GM12891 (cell line): ENCODE measurements at regions not wholly inside any gene's neighbourhood (a gene's known extent, or its start where the extent isn't known, plus 50 kb on each side); places are given as distances from the start of the nearest gene placed in this dataset.

Experiments
- DNase-seq: peaks from one replicate; pipeline ENCODE4 v3.0.0; 2011; ENCODE audit warnings: low spot score; ENCODE audit not compliant: insufficient read length
- FAIRE-seq: peaks from 2 replicates; lab custom pipeline; 2011; peaks lifted over from hg19 to GRCh38; lab: Jason Lieb, UNC
- PAX5 ChIP-seq: IDR thresholded peaks from 2 replicates; pipeline ENCODE4 v1.6.1; 2011; ENCODE audit warnings: low read length, moderate library complexity, mild to moderate bottlenecking; ENCODE audit not compliant: insufficient read depth, severe bottlenecking
- POLR2A ChIP-seq: IDR thresholded peaks from 2 replicates; pipeline ENCODE4 v1.6.1; 2011; ENCODE audit warnings: low read depth, low read length, control low read depth
- POLR2AphosphoS5 ChIP-seq: IDR thresholded peaks from 2 replicates; pipeline ENCODE4 v1.6.1; 2011; ENCODE audit warnings: low read depth, low read length, control low read depth
- POU2F2 ChIP-seq: IDR thresholded peaks from 2 replicates; pipeline ENCODE4 v1.6.1; 2011; ENCODE audit warnings: low read depth, mild to moderate bottlenecking, control low read depth, low read length, moderate library complexity
- SPI1 ChIP-seq: IDR thresholded peaks from 2 replicates; pipeline ENCODE4 v1.6.1; 2011; ENCODE audit warnings: low read depth, low read length, control low read depth
- TAF1 ChIP-seq: IDR thresholded peaks from 2 replicates; pipeline ENCODE4 v1.6.1; 2011; ENCODE audit warnings: low read depth, low read length, control low read depth

- FAIRE-seq, result no peak
- no peak for DNase-seq
- TF ChIP-seq POLR2A (no peak), POU2F2 (no peak), SPI1 (no peak), POLR2AphosphoS5 (no peak), TAF1 (no peak), PAX5 (no peak)
These were observed 172.1 kb downstream of the RBFOX3 start for GRCh38 chr17:79438546-79439334.

- TF ChIP-seq POLR2AphosphoS5 (no peak), POU2F2 (no peak), POLR2A (no peak), TAF1 (no peak), SPI1 (no peak), PAX5 (no peak)
- FAIRE-seq, result no peak
- no peak for DNase-seq
These were observed 172.8 kb downstream of the RBFOX3 start for GRCh38 chr17:79438058-79438457.

- DNase-seq (no peak), FAIRE-seq (no peak)
These were observed 173.8 kb downstream of the RBFOX3 start for GRCh38 chr17:79437081-79437480.

GRCh38 chr17:79435962-79436361 is 174.9 kb downstream of the RBFOX3 start:
- DNase-seq, result no peak
- FAIRE-seq, result no peak
- no peak for TF ChIP-seq TAF1
- no peak for TF ChIP-seq POLR2AphosphoS5
- no peak for TF ChIP-seq POLR2A
- no peak for TF ChIP-seq SPI1
- TF ChIP-seq PAX5, result no peak
- no peak for TF ChIP-seq POU2F2

More at GRCh38 chr17:79437081-79437480, 173.8 kb downstream of the RBFOX3 start:
- no peak for TF ChIP-seq POLR2A
- no peak for TF ChIP-seq PAX5
- TF ChIP-seq TAF1, result no peak
- TF ChIP-seq POU2F2, result no peak
- no peak for TF ChIP-seq POLR2AphosphoS5

GRCh38 chr17:79435296-79435695 is 175.6 kb downstream of the RBFOX3 start:
- FAIRE-seq (no peak), DNase-seq (no peak)
- TF ChIP-seq TAF1 (no peak), POLR2AphosphoS5 (no peak), SPI1 (no peak), POLR2A (no peak), POU2F2 (no peak), PAX5 (no peak)

GRCh38 chr17:79434215-79434614 is 176.6 kb downstream of the RBFOX3 start:
- FAIRE-seq, result no peak
- no peak for DNase-seq

GRCh38 chr17:79433379-79433778 is 177.5 kb downstream of the RBFOX3 start:
- FAIRE-seq (no peak), DNase-seq (no peak)
- TF ChIP-seq POLR2A (no peak), PAX5 (no peak), POU2F2 (no peak), SPI1 (no peak), TAF1 (no peak), POLR2AphosphoS5 (no peak)

More at GRCh38 chr17:79434215-79434614, 176.6 kb downstream of the RBFOX3 start:
- TF ChIP-seq PAX5, result no peak
- TF ChIP-seq POLR2AphosphoS5, result no peak
- TF ChIP-seq POU2F2, result no peak

- FAIRE-seq (no peak), DNase-seq (no peak)
- TF ChIP-seq POLR2AphosphoS5 (no peak), SPI1 (no peak), POLR2A (no peak), TAF1 (no peak), POU2F2 (no peak), PAX5 (no peak)
These were observed 179.7 kb downstream of the RBFOX3 start for GRCh38 chr17:79431175-79431574.

GRCh38 chr17:79429864-79430494 is 180.9 kb downstream of the RBFOX3 start:
- no peak for TF ChIP-seq POU2F2
- TF ChIP-seq PAX5, result no peak
- no peak for TF ChIP-seq POLR2A
- no peak for TF ChIP-seq SPI1
- no peak for TF ChIP-seq POLR2AphosphoS5
- TF ChIP-seq TAF1, result no peak
- no peak for DNase-seq
- no peak for FAIRE-seq
